ENCODE measurements at regions not wholly inside any gene's neighbourhood (a gene's known extent, or its start where the extent isn't known, plus 50 kb on each side); places are given as distances from the start of the nearest gene placed in this dataset.

- H3K4me2 ChIP-seq = no peak overlapping the region
- no peak overlapping the region for H3K27ac ChIP-seq
- no peaks in the 10 kb centered on the region for H3K4me1 ChIP-seq (ENCODE audit: insufficient read depth)
- H3K36me3 ChIP-seq (replicated peaks; ENCODE audit: insufficient read depth, low read depth) = no peaks in the 10 kb centered on the region
- H3K9me3 ChIP-seq (ENCODE audit: low read depth) = no peaks in the 10 kb centered on the region
- H2AFZ ChIP-seq = no peak overlapping the region
- 73% methylated on average over 5 of the region's 5 CpGs for WGBS (ENCODE audit: low lambda C conversion rate, missing lambda C conversion rate)
- DNase-seq (ENCODE audit: low spot score) = no peak
- H3K79me2 ChIP-seq = no peaks in the 10 kb centered on the region
- TF ChIP-seq EZH2phosphoT487 (IDR thresholded peaks at IDR 0.05; ENCODE audit: low read depth, severe bottlenecking, unreplicated experiment) (no peak), EZH2 (IDR thresholded peaks at IDR 0.05; ENCODE audit: borderline replicate concordance) (no peak), CTCF (IDR thresholded peaks at IDR 0.05; ENCODE audit: poor library complexity) (no peak)
- H3K9me2 ChIP-seq (replicated peaks; ENCODE audit: insufficient read depth) = no peaks in the 10 kb centered on the region
- H3K27me3 ChIP-seq = peaks cover 78% of the 10 kb centered on the region
- H3K4me3 ChIP-seq = no peak overlapping the region
- H4K20me1 ChIP-seq (ENCODE audit: insufficient read depth, poor library complexity, severe bottlenecking) = no peaks in the 10 kb centered on the region
Measured at GRCh38 chr2:176646033-176646615, 376.9 kb downstream of the MTX2 start.

- Histone ChIP-seq H2AFZ (no peak overlapping the region), H3K27ac (no peak overlapping the region), H3K4me2 (no peak overlapping the region), H4K20me1 (ENCODE audit: insufficient read depth, poor library complexity, severe bottlenecking) (no peaks in the 10 kb centered on the region), H3K4me1 (ENCODE audit: insufficient read depth) (no peaks in the 10 kb centered on the region), H3K4me3 (no peak overlapping the region), H3K9me3 (ENCODE audit: low read depth) (no peaks in the 10 kb centered on the region), H3K79me2 (no peaks in the 10 kb centered on the region), H3K9me2 (replicated peaks; ENCODE audit: insufficient read depth) (no peaks in the 10 kb centered on the region), H3K36me3 (replicated peaks; ENCODE audit: insufficient read depth, low read depth) (no peaks in the 10 kb centered on the region), H3K27me3 (peaks cover 67% of the 10 kb centered on the region)
- WGBS (ENCODE audit: low lambda C conversion rate, missing lambda C conversion rate) = 79% methylated on average over 11 of the region's 11 CpGs
- no peak for DNase-seq (ENCODE audit: low spot score)
- no peak for TF ChIP-seq CTCF (IDR thresholded peaks at IDR 0.05; ENCODE audit: poor library complexity)
- TF ChIP-seq EZH2 (IDR thresholded peaks at IDR 0.05; ENCODE audit: borderline replicate concordance) = no peak
- no peak for TF ChIP-seq EZH2phosphoT487 (IDR thresholded peaks at IDR 0.05; ENCODE audit: low read depth, severe bottlenecking, unreplicated experiment)
Measured at GRCh38 chr2:176647325-176648165, 378.3 kb downstream of the MTX2 start.

- Histone ChIP-seq H3K36me3 (replicated peaks; ENCODE audit: insufficient read depth, low read depth) (no peaks in the 10 kb centered on the region), H4K20me1 (ENCODE audit: insufficient read depth, poor library complexity, severe bottlenecking) (no peaks in the 10 kb centered on the region), H3K4me2 (no peak overlapping the region), H3K79me2 (no peaks in the 10 kb centered on the region), H3K4me1 (ENCODE audit: insufficient read depth) (no peaks in the 10 kb centered on the region), H3K4me3 (no peak overlapping the region), H3K27me3 (peaks cover 55% of the 10 kb centered on the region), H3K9me2 (replicated peaks; ENCODE audit: insufficient read depth) (no peaks in the 10 kb centered on the region), H2AFZ (no peak overlapping the region), H3K9me3 (ENCODE audit: low read depth) (no peaks in the 10 kb centered on the region), H3K27ac (no peak overlapping the region)
- 57% methylated on average over 8 of the region's 8 CpGs for WGBS (ENCODE audit: low lambda C conversion rate, missing lambda C conversion rate)
- no peak for TF ChIP-seq EZH2 (IDR thresholded peaks at IDR 0.05; ENCODE audit: borderline replicate concordance)
- no peak for TF ChIP-seq CTCF (IDR thresholded peaks at IDR 0.05; ENCODE audit: poor library complexity)
- no peak for TF ChIP-seq EZH2phosphoT487 (IDR thresholded peaks at IDR 0.05; ENCODE audit: low read depth, severe bottlenecking, unreplicated experiment)
- no peak for DNase-seq (ENCODE audit: low spot score)
Measured at GRCh38 chr2:176648700-176649297, 379.6 kb downstream of the MTX2 start.
